ENCODE measurements at regions not wholly inside any gene's neighbourhood (a gene's known extent, or its start where the extent isn't known, plus 50 kb on each side); places are given as distances from the start of the nearest gene placed in this dataset.
"Not testable (repeated sequence)": the region's sequence is repeated elsewhere in the genome, so short reads cannot be mapped to it uniquely, and the experiment has no call there.

- no peak overlapping the region for H3K4me3 ChIP-seq
- H3K27me3 ChIP-seq, result no peaks in the 10 kb centered on the region
- 85 to 88% methylated on average over 3 of the region's 3 CpGs for WGBS, 2 donors
- intact Hi-C loops (cut with DNase I), result no loop called here
- DNase-seq (no peak), ATAC-seq (no peak)
- no peak for TF ChIP-seq CTCF (IDR thresholded peaks at IDR 0.05)
- H3K9me3 ChIP-seq, result peaks cover 0 to 10% (median 0%) of the 10 kb centered on the region in 11 donors
- H3K27ac ChIP-seq, result no peak overlapping the region
- no peaks in the 10 kb centered on the region for H3K36me3 ChIP-seq
- H3K4me1 ChIP-seq, result no peaks in the 10 kb centered on the region
Measured at GRCh38 chr15:89030311-89030710, 57.9 kb upstream of the ABHD2 start.

GRCh38 chr15:89031637-89032285, 56.5 kb upstream of the ABHD2 start:
- intact Hi-C loops (cut with DNase I); H3K27ac ChIP-seq; H3K27me3 ChIP-seq; H3K9me3 ChIP-seq; ATAC-seq; H3K4me1 ChIP-seq; H3K36me3 ChIP-seq; DNase-seq; H3K4me3 ChIP-seq: not testable (repeated sequence)
- WGBS, 2 donors, result 96 to 97% methylated on average over 44 to 47 of the region's 47 CpGs

- H3K27ac ChIP-seq, result no peak overlapping the region
- no peaks in the 10 kb centered on the region for H3K9me3 ChIP-seq
- no peaks in the 10 kb centered on the region for H3K27me3 ChIP-seq
- ATAC-seq (no peak), DNase-seq (no peak)
- no peaks in the 10 kb centered on the region for H3K36me3 ChIP-seq
- no peak overlapping the region for H3K4me3 ChIP-seq
- intact Hi-C loops (cut with DNase I), result no loop called here
- 65 to 80% methylated on average over 4 of the region's 4 CpGs for WGBS, 2 donors
- TF ChIP-seq CTCF (IDR thresholded peaks at IDR 0.05), result peak in 6 of 9 donors; percentile 23 to 40 (median 36)
- no peaks in the 10 kb centered on the region for H3K4me1 ChIP-seq
Measured at GRCh38 chr15:89034305-89034704, 54.0 kb upstream of the ABHD2 start.

GRCh38 chr15:89035150-89035549, 53.1 kb upstream of the ABHD2 start:
- intact Hi-C loops (cut with DNase I), result no loop called here
- Histone ChIP-seq H3K9me3 (no peaks in the 10 kb centered on the region), H3K4me3 (no peak overlapping the region), H3K27me3 (no peaks in the 10 kb centered on the region), H3K36me3 (no peaks in the 10 kb centered on the region), H3K27ac (no peak overlapping the region), H3K4me1 (no peaks in the 10 kb centered on the region)
- no peak for TF ChIP-seq CTCF (IDR thresholded peaks at IDR 0.05)
- WGBS, 2 donors, result 70 to 83% methylated on average over 2 of the region's 2 CpGs
- ATAC-seq (no peak), DNase-seq (no peak)

GRCh38 chr15:89035658-89036057, 52.6 kb upstream of the ABHD2 start:
- DNase-seq, result no peak
- H3K27ac ChIP-seq, result no peak overlapping the region
- intact Hi-C loops (cut with DNase I), result no loop called here
- H3K4me1 ChIP-seq, result no peaks in the 10 kb centered on the region
- no peaks in the 10 kb centered on the region for H3K36me3 ChIP-seq
- H3K27me3 ChIP-seq, result no peaks in the 10 kb centered on the region
- ATAC-seq, result no peak
- TF ChIP-seq CTCF (IDR thresholded peaks at IDR 0.05), result no peak
- WGBS, 2 donors, result 75 to 87% methylated on average over 2 of the region's 2 CpGs
- no peaks in the 10 kb centered on the region for H3K9me3 ChIP-seq
- H3K4me3 ChIP-seq, result no peak overlapping the region

Data from heart right ventricle (tissue), 16 donors.